DND-41 (cell line): ENCODE measurements at regions not wholly inside any gene's neighbourhood (a gene's known extent, or its start where the extent isn't known, plus 50 kb on each side); places are given as distances from the start of the nearest gene placed in this dataset.

Source experiments
- EZH2 ChIP-seq: IDR thresholded peaks from 3 replicates; pipeline ENCODE4 v1.6.1; 2012; ENCODE audit warnings: borderline replicate concordance, low read depth, mild to moderate bottlenecking, moderate library complexity, low read length, inconsistent platforms; ENCODE audit not compliant: severe bottlenecking
- TF ChIP-seq, protein P1 (sequence below): IDR thresholded peaks from 2 replicates; pipeline ENCODE4 v1.5.1; 2012; ENCODE audit warnings: borderline replicate concordance, low read length, moderate library complexity, mild to moderate bottlenecking; ENCODE audit not compliant: poor library complexity, severe bottlenecking; ENCODE audit errors: extremely low read depth

DNA sequence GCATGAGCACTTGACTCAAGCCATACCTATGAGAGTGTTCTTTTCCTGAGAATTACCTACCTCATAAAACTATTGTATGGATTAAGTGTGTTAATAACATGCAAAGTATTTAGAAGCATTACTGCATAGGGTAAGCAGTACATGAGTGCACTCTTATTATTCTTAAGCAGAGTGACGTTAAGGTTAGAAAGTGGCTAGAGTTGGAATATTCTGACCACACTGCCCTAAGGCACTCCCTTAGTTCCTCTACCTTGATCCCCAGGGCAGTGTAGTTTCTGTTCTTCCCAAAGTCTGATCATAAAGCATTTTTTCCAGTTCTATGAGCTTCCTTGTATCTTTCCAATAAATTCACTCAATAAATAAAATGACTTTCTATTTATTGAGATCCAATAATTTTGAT lies 189.2 kb downstream of the PCSK1 start:
- TF ChIP-seq, protein P1, sequence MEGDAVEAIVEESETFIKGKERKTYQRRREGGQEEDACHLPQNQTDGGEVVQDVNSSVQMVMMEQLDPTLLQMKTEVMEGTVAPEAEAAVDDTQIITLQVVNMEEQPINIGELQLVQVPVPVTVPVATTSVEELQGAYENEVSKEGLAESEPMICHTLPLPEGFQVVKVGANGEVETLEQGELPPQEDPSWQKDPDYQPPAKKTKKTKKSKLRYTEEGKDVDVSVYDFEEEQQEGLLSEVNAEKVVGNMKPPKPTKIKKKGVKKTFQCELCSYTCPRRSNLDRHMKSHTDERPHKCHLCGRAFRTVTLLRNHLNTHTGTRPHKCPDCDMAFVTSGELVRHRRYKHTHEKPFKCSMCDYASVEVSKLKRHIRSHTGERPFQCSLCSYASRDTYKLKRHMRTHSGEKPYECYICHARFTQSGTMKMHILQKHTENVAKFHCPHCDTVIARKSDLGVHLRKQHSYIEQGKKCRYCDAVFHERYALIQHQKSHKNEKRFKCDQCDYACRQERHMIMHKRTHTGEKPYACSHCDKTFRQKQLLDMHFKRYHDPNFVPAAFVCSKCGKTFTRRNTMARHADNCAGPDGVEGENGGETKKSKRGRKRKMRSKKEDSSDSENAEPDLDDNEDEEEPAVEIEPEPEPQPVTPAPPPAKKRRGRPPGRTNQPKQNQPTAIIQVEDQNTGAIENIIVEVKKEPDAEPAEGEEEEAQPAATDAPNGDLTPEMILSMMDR: no peak
- TF ChIP-seq EZH2: no peak
